NOMO-1 (cell line): ENCODE measurements at regions not wholly inside any gene's neighbourhood (a gene's known extent, or its start where the extent isn't known, plus 50 kb on each side); places are given as distances from the start of the nearest gene placed in this dataset.

Experiments
- DNase-seq, 2 experiments: peaks; one replicate each; lab custom pipeline; 2025; ENCODE audit not compliant: unreplicated experiment in 2 of 2; lab: John Stamatoyannopoulos, UW

- no peak for DNase-seq
Measured at GRCh38 chrX:69110116-69110530, 55.1 kb downstream of the PJA1 start.

- no peak for DNase-seq
Measured at GRCh38 chrX:69109706-69110105, 55.5 kb downstream of the PJA1 start.

GRCh38 chrX:69109036-69109663, 56.1 kb downstream of the PJA1 start:
- no peak for DNase-seq

GRCh38 chrX:69107747-69108401, 57.4 kb downstream of the PJA1 start:
- no peak for DNase-seq

- no peak for DNase-seq
Measured at GRCh38 chrX:69107231-69107739, 58.0 kb downstream of the PJA1 start.

GRCh38 chrX:69104756-69105434, 60.4 kb downstream of the PJA1 start:
- no peak for DNase-seq

GRCh38 chrX:69103539-69103938, 61.7 kb downstream of the PJA1 start:
- DNase-seq, result no peak

GRCh38 chrX:69102612-69103194, 62.5 kb downstream of the PJA1 start:
- no peak for DNase-seq

GRCh38 chrX:69101683-69102251, 63.5 kb downstream of the PJA1 start:
- no peak for DNase-seq

GRCh38 chrX:69100478-69100877, 64.8 kb downstream of the PJA1 start:
- DNase-seq, result no peak

- DNase-seq, result no peak
Measured at GRCh38 chrX:69097451-69098236, 67.6 kb downstream of the PJA1 start.

- no peak for DNase-seq
Measured at GRCh38 chrX:69096963-69097362, 68.3 kb downstream of the PJA1 start.

- no peak for DNase-seq
Measured at GRCh38 chrX:69094977-69095669, 70.1 kb downstream of the PJA1 start.

- peak in 1 of 2 experiments; percentile 11 for DNase-seq
Measured at GRCh38 chrX:69093960-69094871, 71.0 kb downstream of the PJA1 start.

- no peak for DNase-seq
Measured at GRCh38 chrX:69090022-69090421, 75.2 kb downstream of the PJA1 start.

GRCh38 chrX:69089203-69089602, 76.0 kb downstream of the PJA1 start:
- DNase-seq, result no peak

GRCh38 chrX:69088171-69088938, 76.9 kb downstream of the PJA1 start:
- DNase-seq, result no peak

- no peak for DNase-seq
Measured at GRCh38 chrX:69085826-69086225, 79.4 kb downstream of the PJA1 start.
